GM06990 (cell line): ENCODE measurements at regions not wholly inside any gene's neighbourhood (a gene's known extent, or its start where the extent isn't known, plus 50 kb on each side); places are given as distances from the start of the nearest gene placed in this dataset.

ENCODE experiments used
- DNase-seq: peaks from one replicate; pipeline ENCODE4 v3.0.0-alpha.2; 2011; ENCODE audit not compliant: insufficient read length; ENCODE audit errors: extremely low read depth
- H3K27me3 ChIP-seq: replicated peaks from 2 replicates; pipeline ENCODE4 v1.6.0; 2011; ENCODE audit warnings: low read length; ENCODE audit not compliant: control insufficient read depth, insufficient read depth
- H3K36me3 ChIP-seq: 2 replicates; pipeline ENCODE4 v1.5.1; 2011; ENCODE audit warnings: low read length; ENCODE audit not compliant: control insufficient read depth, insufficient read depth
- H3K4me3 ChIP-seq: replicated peaks from 2 replicates; pipeline ENCODE4 v1.5.1; 2011; ENCODE audit warnings: low read depth, mild to moderate bottlenecking, control low read depth, low read length
- TF ChIP-seq, protein P1 (sequence below): IDR thresholded peaks from 2 replicates; pipeline ENCODE4 v1.5.1; 2011; ENCODE audit warnings: low read length, control low read depth, mild to moderate bottlenecking, inconsistent platforms; ENCODE audit not compliant: insufficient read depth, poor library complexity, severe bottlenecking

DNA sequence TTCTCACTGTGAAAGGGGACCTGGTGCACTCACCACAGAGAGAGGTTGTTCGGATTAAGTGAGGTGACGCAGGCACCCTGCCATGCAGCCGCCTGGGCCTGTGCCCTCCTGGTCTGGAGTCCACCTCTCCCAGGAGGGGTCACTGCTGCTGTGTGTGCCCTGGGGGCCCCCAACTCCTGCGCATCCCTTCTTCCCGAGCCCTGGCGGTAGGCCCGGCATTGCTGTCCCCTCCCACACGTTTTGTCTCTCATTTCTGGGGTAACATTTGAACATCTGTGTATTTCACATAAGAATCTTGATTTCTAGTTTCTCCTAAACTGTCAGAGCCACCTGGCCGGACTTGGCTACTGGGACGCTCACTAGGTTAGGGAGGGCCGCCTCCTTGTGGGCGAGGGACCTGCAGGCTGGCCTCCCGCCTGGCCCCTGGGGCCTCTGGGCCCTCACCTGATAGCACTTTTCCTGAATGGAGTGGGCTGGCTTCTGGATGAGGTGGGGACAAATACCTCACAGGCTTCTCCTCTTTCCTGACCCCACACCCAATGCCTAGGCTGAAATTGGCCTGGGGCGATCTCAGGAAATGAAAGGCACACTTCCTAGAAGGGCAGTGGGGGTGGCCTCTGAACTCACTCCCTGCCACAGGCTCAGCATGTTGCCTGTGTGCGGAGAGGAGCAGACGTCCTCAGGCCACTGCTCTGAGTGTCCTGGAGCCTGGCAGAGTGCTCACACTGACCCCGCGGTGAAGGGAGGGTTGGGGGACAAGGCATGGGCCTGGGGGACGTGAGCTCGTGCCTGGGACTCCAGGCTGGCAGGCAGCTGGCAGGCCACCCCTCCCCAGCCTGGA is 104.2 kb upstream of the PRR23E start:
- TF ChIP-seq, protein P1, sequence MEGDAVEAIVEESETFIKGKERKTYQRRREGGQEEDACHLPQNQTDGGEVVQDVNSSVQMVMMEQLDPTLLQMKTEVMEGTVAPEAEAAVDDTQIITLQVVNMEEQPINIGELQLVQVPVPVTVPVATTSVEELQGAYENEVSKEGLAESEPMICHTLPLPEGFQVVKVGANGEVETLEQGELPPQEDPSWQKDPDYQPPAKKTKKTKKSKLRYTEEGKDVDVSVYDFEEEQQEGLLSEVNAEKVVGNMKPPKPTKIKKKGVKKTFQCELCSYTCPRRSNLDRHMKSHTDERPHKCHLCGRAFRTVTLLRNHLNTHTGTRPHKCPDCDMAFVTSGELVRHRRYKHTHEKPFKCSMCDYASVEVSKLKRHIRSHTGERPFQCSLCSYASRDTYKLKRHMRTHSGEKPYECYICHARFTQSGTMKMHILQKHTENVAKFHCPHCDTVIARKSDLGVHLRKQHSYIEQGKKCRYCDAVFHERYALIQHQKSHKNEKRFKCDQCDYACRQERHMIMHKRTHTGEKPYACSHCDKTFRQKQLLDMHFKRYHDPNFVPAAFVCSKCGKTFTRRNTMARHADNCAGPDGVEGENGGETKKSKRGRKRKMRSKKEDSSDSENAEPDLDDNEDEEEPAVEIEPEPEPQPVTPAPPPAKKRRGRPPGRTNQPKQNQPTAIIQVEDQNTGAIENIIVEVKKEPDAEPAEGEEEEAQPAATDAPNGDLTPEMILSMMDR = no peak
- Histone ChIP-seq H3K4me3 (no peak overlapping the region), H3K36me3 (no peaks in the 10 kb centered on the region), H3K27me3 (peaks cover 1% of the 10 kb centered on the region)
- no peak for DNase-seq

DNA sequence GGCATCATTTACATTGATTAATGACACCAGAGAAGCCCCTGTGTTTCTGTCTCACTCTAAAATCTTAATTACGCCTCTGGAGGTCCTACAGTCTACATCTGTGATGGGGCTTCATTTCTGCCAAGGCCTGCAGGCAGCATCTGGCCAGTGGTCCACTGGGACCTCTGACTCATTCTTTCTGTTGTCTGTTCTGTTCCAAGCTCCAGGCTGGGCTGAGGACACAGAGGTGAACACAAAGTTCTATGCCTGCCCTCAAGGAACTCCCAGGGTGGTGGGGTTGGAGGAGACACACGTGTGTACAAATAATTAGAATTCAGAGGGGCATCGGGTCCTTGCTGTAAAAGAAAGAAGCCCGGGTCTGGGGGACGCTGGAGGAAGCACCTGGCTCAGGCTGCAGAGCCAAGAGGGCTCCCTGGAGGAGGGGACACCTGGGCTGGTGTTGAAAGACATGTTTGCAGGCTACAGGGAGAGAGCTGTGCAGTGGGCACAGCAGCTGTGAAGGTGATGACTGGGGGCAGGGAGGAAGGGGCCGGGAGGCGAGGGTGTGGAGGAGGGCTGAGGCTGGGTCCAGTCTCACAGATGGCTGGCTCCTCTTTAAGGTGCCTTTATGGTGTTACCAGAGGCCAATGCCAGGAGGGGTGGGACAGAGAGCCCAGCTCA is 103.3 kb upstream of the PRR23E start:
- Histone ChIP-seq H3K36me3 (no peaks in the 10 kb centered on the region), H3K27me3 (peaks cover 1% of the 10 kb centered on the region), H3K4me3 (no peak overlapping the region)
- DNase-seq = no peak
- TF ChIP-seq, protein P1 = no peak

DNA sequence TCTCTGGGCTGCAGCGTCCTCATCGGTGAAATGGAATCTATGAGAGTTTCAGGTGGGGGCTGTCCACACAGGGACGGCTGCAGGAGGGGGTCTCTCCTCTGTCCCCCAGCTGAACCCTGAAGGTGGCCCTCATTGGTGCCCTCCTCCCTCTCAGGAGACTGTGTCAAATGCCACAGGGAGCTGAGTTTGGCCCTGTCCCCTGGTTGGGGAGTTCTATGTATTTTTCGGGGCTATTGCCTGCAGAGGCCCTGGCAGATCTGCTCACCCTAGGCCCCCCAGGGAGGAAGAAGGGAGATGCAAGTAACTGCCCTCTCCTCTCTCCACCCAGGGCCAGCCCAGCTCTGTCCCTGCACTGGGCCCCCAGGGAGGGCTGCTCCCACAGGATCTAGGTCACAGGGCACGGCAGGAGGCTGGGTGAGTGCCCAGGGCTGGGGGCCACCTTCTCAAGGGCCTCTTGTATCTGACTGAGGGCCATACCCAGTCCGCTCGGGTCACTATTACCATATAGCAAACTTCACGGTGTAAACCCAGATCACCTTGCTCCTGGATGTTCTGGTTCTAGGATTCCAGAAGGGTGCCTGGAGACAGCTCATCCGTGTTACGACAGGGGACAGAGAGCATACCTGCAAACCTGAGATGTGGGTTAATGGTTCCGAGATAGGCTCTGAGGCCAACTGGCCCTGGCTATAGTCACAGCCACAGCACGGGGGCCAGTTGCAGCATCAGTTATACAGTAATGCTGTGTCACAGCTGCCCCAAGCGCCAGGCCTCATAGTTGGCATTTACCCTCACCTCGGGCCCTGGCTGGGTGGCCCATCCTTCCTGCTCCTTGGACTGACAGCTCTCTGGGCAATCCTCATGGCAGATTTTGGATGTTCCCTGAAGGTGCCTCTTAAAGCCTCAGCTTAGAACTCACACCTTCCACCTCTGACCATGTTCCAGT is 102.4 kb upstream of the PRR23E start:
- TF ChIP-seq, protein P1 = no peak
- Histone ChIP-seq H3K36me3 (no peaks in the 10 kb centered on the region), H3K4me3 (no peak overlapping the region), H3K27me3 (peaks cover 1% of the 10 kb centered on the region)
- no peak for DNase-seq

- TF ChIP-seq, protein P1 = no peak
- DNase-seq = no peak
- no peaks in the 10 kb centered on the region for H3K36me3 ChIP-seq
- peaks cover 1% of the 10 kb centered on the region for H3K27me3 ChIP-seq
- no peak overlapping the region for H3K4me3 ChIP-seq
These were observed 101.6 kb upstream of the PRR23E start for GRCh38 chr3:127091376-127091775.

GRCh38 chr3:127092368-127092767 is 100.6 kb upstream of the PRR23E start:
- TF ChIP-seq, protein P1 = no peak
- DNase-seq = no peak
- Histone ChIP-seq H3K4me3 (no peak overlapping the region), H3K36me3 (no peaks in the 10 kb centered on the region), H3K27me3 (peaks cover 1% of the 10 kb centered on the region)
